Central memory CD4-positive, alpha-beta T cell (primary cell): ENCODE measurements at regions not wholly inside any gene's neighbourhood (a gene's known extent, or its start where the extent isn't known, plus 50 kb on each side); places are given as distances from the start of the nearest gene placed in this dataset.
"Not testable (repeated sequence)": the region's sequence is repeated elsewhere in the genome, so short reads cannot be mapped to it uniquely, and the experiment has no call there.

ENCODE experiments used
- DNase-seq: peaks from one replicate; pipeline ENCODE4 v3.0.0; 2022

GRCh38 chr3:124325248-124325647, 333.3 kb upstream of the ROPN1 start:
- no peak for DNase-seq

GRCh38 chr3:124329723-124330122, 337.8 kb upstream of the ROPN1 start:
- DNase-seq = no peak

- no peak for DNase-seq
Measured at GRCh38 chr3:124333931-124334640, 342.2 kb upstream of the ROPN1 start.

- DNase-seq = no peak
Measured at GRCh38 chr3:124336067-124336656, 344.2 kb upstream of the ROPN1 start.

- no peak for DNase-seq
Measured at GRCh38 chr3:124345845-124346244, 353.9 kb upstream of the ROPN1 start.

- DNase-seq = no peak
Measured at GRCh38 chr3:124346487-124346886, 354.6 kb upstream of the ROPN1 start.

- no peak for DNase-seq
Measured at GRCh38 chr3:124347418-124347817, 355.5 kb upstream of the ROPN1 start.

- not testable (repeated sequence) for DNase-seq
Measured at GRCh38 chr3:124348555-124348954, 356.6 kb upstream of the ROPN1 start.

GRCh38 chr3:124351430-124352148, 359.7 kb upstream of the ROPN1 start:
- DNase-seq = no peak

- DNase-seq = no peak
Measured at GRCh38 chr3:124352149-124352539, 360.2 kb upstream of the ROPN1 start.

GRCh38 chr3:124353691-124354090, 361.8 kb upstream of the ROPN1 start:
- no peak for DNase-seq

GRCh38 chr3:124354150-124354549, 362.2 kb upstream of the ROPN1 start:
- no peak for DNase-seq

GRCh38 chr3:124358156-124358555, 366.2 kb upstream of the ROPN1 start:
- DNase-seq = no peak

- no peak for DNase-seq
Measured at GRCh38 chr3:124360155-124360554, 368.2 kb upstream of the ROPN1 start.

- no peak for DNase-seq
Measured at GRCh38 chr3:124360563-124360962, 368.6 kb upstream of the ROPN1 start.

GRCh38 chr3:124361566-124361965, 368.7 kb upstream of the UMPS start:
- no peak for DNase-seq

- DNase-seq = no peak
Measured at GRCh38 chr3:124362455-124362854, 367.8 kb upstream of the UMPS start.

GRCh38 chr3:124363476-124363875, 366.8 kb upstream of the UMPS start:
- no peak for DNase-seq

GRCh38 chr3:124364317-124365020, 365.8 kb upstream of the UMPS start:
- no peak for DNase-seq

GRCh38 chr3:124366655-124367054, 363.6 kb upstream of the UMPS start:
- DNase-seq = not testable (repeated sequence)

- DNase-seq = no peak
Measured at GRCh38 chr3:124372775-124373174, 357.5 kb upstream of the UMPS start.

GRCh38 chr3:124373524-124373923, 356.7 kb upstream of the UMPS start:
- DNase-seq = no peak

GRCh38 chr3:124374583-124374982, 355.7 kb upstream of the UMPS start:
- DNase-seq = no peak
